WTC11 (cell line): ENCODE measurements at regions not wholly inside any gene's neighbourhood (a gene's known extent, or its start where the extent isn't known, plus 50 kb on each side); places are given as distances from the start of the nearest gene placed in this dataset.

Experiments used
- CTCF ChIP-seq: fragments of 200-600 bp; IDR thresholded peaks from 2 replicates; pipeline ENCODE4 v1.8.0; 2022; ENCODE audit warnings: antibody characterized with exemption
- EMX1 ChIP-seq: fragments of 250-450 bp; sonication (Bioruptor Pico); IDR thresholded peaks from 2 replicates; pipeline ENCODE4 v1.8.0; 2021; ENCODE audit warnings: mild to moderate bottlenecking
- FOXK1 ChIP-seq: sonication (generic); formaldehyde crosslinking; IDR thresholded peaks from 2 replicates; pipeline ENCODE4 v1.8.0; 2022; ENCODE audit warnings: mild to moderate bottlenecking, moderate library complexity, missing genetic modification reagents
- FOXP4 ChIP-seq: sonication (generic); formaldehyde crosslinking; IDR thresholded peaks from 2 replicates; pipeline ENCODE4 v1.8.0; 2022; ENCODE audit warnings: mild to moderate bottlenecking, missing genetic modification reagents
- JUN ChIP-seq: sonication (generic); formaldehyde crosslinking; IDR thresholded peaks from 2 replicates; pipeline ENCODE4 v1.8.0; 2023; ENCODE audit warnings: mild to moderate bottlenecking, missing genetic modification reagents
- KAT7 ChIP-seq: sonication (generic); formaldehyde crosslinking; IDR thresholded peaks from 2 replicates; pipeline ENCODE4 v1.8.1; 2023; ENCODE audit warnings: missing genetic modification reagents, mild to moderate bottlenecking, borderline replicate concordance
- MAX ChIP-seq: sonication (generic); formaldehyde crosslinking; IDR thresholded peaks from 2 replicates; pipeline ENCODE4 v1.8.0; 2022; ENCODE audit warnings: mild to moderate bottlenecking, missing genetic modification reagents
- NFYB ChIP-seq: sonication (generic); formaldehyde crosslinking; conservative IDR thresholded peaks from 2 replicates; pipeline ENCODE4 v1.8.0; 2022; ENCODE audit warnings: low read depth, missing genetic modification reagents
- NR3C1 ChIP-seq: sonication (generic); formaldehyde crosslinking; conservative IDR thresholded peaks from 2 replicates; pipeline ENCODE4 v1.8.1; 2023; ENCODE audit warnings: low read depth, mild to moderate bottlenecking, missing genetic modification reagents
- SMAD3 ChIP-seq: sonication (generic); formaldehyde crosslinking; IDR thresholded peaks from 2 replicates; pipeline ENCODE4 v1.8.0; 2022; ENCODE audit warnings: missing genetic modification reagents, mild to moderate bottlenecking, borderline replicate concordance
- ZNF281 ChIP-seq: sonication (generic); formaldehyde crosslinking; IDR thresholded peaks from 2 replicates; pipeline ENCODE4 v1.8.0; 2023; ENCODE audit warnings: mild to moderate bottlenecking, missing genetic modification reagents
- ZNF317 ChIP-seq: sonication (generic); formaldehyde crosslinking; IDR thresholded peaks from 2 replicates; pipeline ENCODE4 v1.8.1; 2023; ENCODE audit warnings: low read depth, mild to moderate bottlenecking, moderate library complexity, missing genetic modification reagents, borderline replicate concordance
- TF ChIP-seq, protein P1 (sequence below): fragments of 250-450 bp; sonication (Bioruptor Pico); IDR thresholded peaks from 2 replicates; pipeline ENCODE4 v2.1.2; 2022; ENCODE audit warnings: mild to moderate bottlenecking, moderate library complexity

DNA sequence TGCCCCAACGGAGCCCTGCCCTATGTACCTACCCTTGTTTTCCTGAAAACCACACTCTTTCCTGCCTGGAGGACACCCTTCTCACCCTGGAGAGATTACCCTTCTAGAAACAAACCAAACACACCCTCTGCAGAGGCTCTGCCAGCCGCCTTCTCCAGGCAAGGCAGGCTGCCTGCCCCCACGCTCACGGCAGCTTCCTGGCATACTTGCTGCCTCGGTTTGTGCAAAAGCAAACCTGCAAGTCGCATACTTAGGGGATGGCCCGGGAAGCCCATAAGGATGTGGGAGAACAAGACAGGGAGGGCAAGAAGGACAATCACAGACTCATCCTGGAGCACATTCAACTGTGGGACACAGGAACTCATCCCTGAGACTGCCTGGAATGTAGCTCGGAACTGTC lies 154.0 kb upstream of the DIO3 start:
- no peak for TF ChIP-seq JUN (CRISPR knock-in tag)
- no peak for TF ChIP-seq KAT7 (CRISPR knock-in tag)
- TF ChIP-seq CTCF: no peak
- TF ChIP-seq ZNF317: no peak
- TF ChIP-seq ZNF281 (CRISPR knock-in tag): no peak
- no peak for TF ChIP-seq FOXP4 (CRISPR knock-in tag)
- no peak for TF ChIP-seq NFYB (CRISPR knock-in tag)
- no peak for TF ChIP-seq MAX (CRISPR knock-in tag)
- TF ChIP-seq, protein P1, sequence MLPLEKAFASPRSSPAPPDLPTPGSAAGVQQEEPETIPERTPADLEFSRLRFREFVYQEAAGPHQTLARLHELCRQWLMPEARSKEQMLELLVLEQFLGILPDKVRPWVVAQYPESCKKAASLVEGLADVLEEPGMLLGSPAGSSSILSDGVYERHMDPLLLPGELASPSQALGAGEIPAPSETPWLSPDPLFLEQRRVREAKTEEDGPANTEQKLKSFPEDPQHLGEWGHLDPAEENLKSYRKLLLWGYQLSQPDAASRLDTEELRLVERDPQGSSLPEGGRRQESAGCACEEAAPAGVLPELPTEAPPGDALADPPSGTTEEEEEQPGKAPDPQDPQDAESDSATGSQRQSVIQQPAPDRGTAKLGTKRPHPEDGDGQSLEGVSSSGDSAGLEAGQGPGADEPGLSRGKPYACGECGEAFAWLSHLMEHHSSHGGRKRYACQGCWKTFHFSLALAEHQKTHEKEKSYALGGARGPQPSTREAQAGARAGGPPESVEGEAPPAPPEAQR: no peak
- TF ChIP-seq NR3C1: no peak
- TF ChIP-seq SMAD3: no peak
- no peak for TF ChIP-seq FOXK1 (CRISPR knock-in tag)
- no peak for TF ChIP-seq EMX1 (CRISPR knock-in tag)
